Liver (tissue), 8 donors: ENCODE measurements at regions not wholly inside any gene's neighbourhood (a gene's known extent, or its start where the extent isn't known, plus 50 kb on each side); places are given as distances from the start of the nearest gene placed in this dataset.

Source experiments
- DNase-seq: peaks from one replicate; pipeline ENCODE4 v3.0.0-alpha.2; 2017; ENCODE audit warnings: low spot score
- H3K27ac ChIP-seq, 2 donors: one replicate each; pipeline ENCODE4 v1.7.0; 2013; ENCODE audit warnings: inconsistent platforms in 2 of 2, low read length in 2 of 2, control low read depth in 1 of 2, low read depth in 1 of 2, mild to moderate bottlenecking in 1 of 2
- H3K27me3 ChIP-seq, 4 donors: one replicate each; pipeline versions ENCODE4 v1.6.1 to v1.7.0; 2013; ENCODE audit warnings: low read length in 3 of 4, inconsistent platforms in 1 of 4, mild to moderate bottlenecking in 1 of 4, moderate library complexity in 1 of 4; ENCODE audit not compliant: control insufficient read depth in 4 of 4, insufficient read depth in 4 of 4
- H3K36me3 ChIP-seq, 4 donors: one replicate each; pipeline versions ENCODE4 v1.6.1 to v1.7.0; 2013; ENCODE audit warnings: low read length in 3 of 4, mild to moderate bottlenecking in 3 of 4, low read depth in 1 of 4, moderate library complexity in 1 of 4; ENCODE audit not compliant: control insufficient read depth in 4 of 4, insufficient read depth in 3 of 4
- H3K4me1 ChIP-seq, 4 donors: one replicate each; pipeline versions ENCODE4 v1.6.1 to v1.7.0; 2013; ENCODE audit warnings: low read length in 3 of 4, mild to moderate bottlenecking in 3 of 4, moderate library complexity in 1 of 4; ENCODE audit not compliant: control insufficient read depth in 4 of 4, insufficient read depth in 4 of 4
- H3K4me3 ChIP-seq, 3 donors: one replicate each; pipeline versions ENCODE4 v1.6.1 to v1.7.0; 2013; ENCODE audit warnings: low read length in 3 of 3, control low read depth in 1 of 3, low read depth in 1 of 3, mild to moderate bottlenecking in 1 of 3
- H3K9ac ChIP-seq, 2 donors: one replicate each; pipeline ENCODE4 v1.7.0; 2013; ENCODE audit warnings: low read length in 2 of 2, mild to moderate bottlenecking in 2 of 2, moderate library complexity in 2 of 2, control low read depth in 1 of 2, low read depth in 1 of 2
- H3K9me3 ChIP-seq, 4 donors: one replicate each; pipeline versions ENCODE4 v1.6.1 to v1.7.0; 2013; ENCODE audit warnings: low read length in 3 of 4; ENCODE audit not compliant: control insufficient read depth in 4 of 4
- EGR1 ChIP-seq, 2 donors: IDR thresholded peaks; 2 replicates each; pipeline ENCODE4 v1.6.1; 2016 to 2018; ENCODE audit warnings: antibody characterized with exemption in 2 of 2, low read depth in 2 of 2
- FOXA1 ChIP-seq: IDR thresholded peaks from 2 replicates; pipeline ENCODE4 v1.6.1; 2016; ENCODE audit warnings: antibody characterized with exemption
- FOXA2 ChIP-seq: IDR thresholded peaks from 2 replicates; pipeline ENCODE4 v1.6.1; 2016; ENCODE audit warnings: antibody characterized with exemption
- GABPA ChIP-seq, 2 donors: IDR thresholded peaks in 1 of 2; conservative IDR thresholded peaks in 1 of 2; 2 replicates each; pipeline ENCODE4 v1.6.1; 2016; ENCODE audit warnings: antibody characterized with exemption in 2 of 2, mild to moderate bottlenecking in 1 of 2, moderate library complexity in 1 of 2
- HNF4A ChIP-seq, 2 donors: conservative IDR thresholded peaks; 2 replicates each; pipeline ENCODE4 v1.6.1; 2016; ENCODE audit warnings: antibody characterized with exemption in 2 of 2, mild to moderate bottlenecking in 2 of 2
- HNF4G ChIP-seq: IDR thresholded peaks from 2 replicates; pipeline ENCODE4 v1.6.1; 2016; ENCODE audit warnings: antibody characterized with exemption
- JUND ChIP-seq, 2 donors: IDR thresholded peaks; 2 replicates each; pipeline ENCODE4 v1.6.1; 2016; ENCODE audit warnings: antibody characterized with exemption in 2 of 2
- NR2F2 ChIP-seq: IDR thresholded peaks from 2 replicates; pipeline ENCODE4 v1.6.1; 2016; ENCODE audit warnings: antibody characterized with exemption
- RAD21 ChIP-seq, 2 donors: IDR thresholded peaks; 2 replicates each; pipeline ENCODE4 v1.6.1; 2016; ENCODE audit warnings: antibody characterized with exemption in 2 of 2, mild to moderate bottlenecking in 2 of 2
- RXRA ChIP-seq, 2 donors: IDR thresholded peaks; 2 replicates each; pipeline ENCODE4 v1.6.1; 2017 to 2018; ENCODE audit warnings: antibody characterized with exemption in 2 of 2, mild to moderate bottlenecking in 1 of 2
- SP1 ChIP-seq: IDR thresholded peaks from 2 replicates; pipeline ENCODE4 v1.6.1; 2018; ENCODE audit warnings: antibody characterized with exemption, mild to moderate bottlenecking
- TAF1 ChIP-seq: conservative IDR thresholded peaks from 2 replicates; pipeline ENCODE4 v1.6.1; 2016; ENCODE audit warnings: antibody characterized with exemption, mild to moderate bottlenecking
- YY1 ChIP-seq: IDR thresholded peaks from 2 replicates; pipeline ENCODE4 v1.6.1; 2016; ENCODE audit warnings: antibody characterized with exemption, mild to moderate bottlenecking
- WGBS: extraction: QIAGEN DNeasy Blood & Tissue Kit; methylation state at CpG from one replicate; pipeline ENCODE4 v1.1.7; 2013; 5-methylcytosine and 5-hydroxymethylcytosine counted together
- TF ChIP-seq, protein P1 (sequence below): fragments of 150-350 bp; IDR thresholded peaks from 2 replicates; pipeline ENCODE4 v1.5.1; 2017; ENCODE audit warnings: improper control_type of control experiment, low read depth, low read length; ENCODE audit not compliant: missing input control
- TF ChIP-seq, protein P2 (sequence below): IDR thresholded peaks from 2 replicates; pipeline ENCODE4 v1.6.1; 2016; ENCODE audit warnings: antibody characterized with exemption
- TF ChIP-seq, protein P3 (sequence below): IDR thresholded peaks from 2 replicates; pipeline ENCODE4 v1.6.1; 2016; ENCODE audit warnings: antibody characterized with exemption
- TF ChIP-seq, protein P4 (sequence below): IDR thresholded peaks from 2 replicates; pipeline ENCODE4 v1.6.1; 2016; ENCODE audit warnings: antibody characterized with exemption
- TF ChIP-seq, protein P5 (sequence below): IDR thresholded peaks from 2 replicates; pipeline ENCODE4 v1.6.1; 2016; ENCODE audit warnings: antibody characterized with exemption, mild to moderate bottlenecking
- donor health status: healthy.
- donor health status: healthy.
- donor health status: healthy.
- donor health status: healthy.
- donor health status: healthy.

DNA sequence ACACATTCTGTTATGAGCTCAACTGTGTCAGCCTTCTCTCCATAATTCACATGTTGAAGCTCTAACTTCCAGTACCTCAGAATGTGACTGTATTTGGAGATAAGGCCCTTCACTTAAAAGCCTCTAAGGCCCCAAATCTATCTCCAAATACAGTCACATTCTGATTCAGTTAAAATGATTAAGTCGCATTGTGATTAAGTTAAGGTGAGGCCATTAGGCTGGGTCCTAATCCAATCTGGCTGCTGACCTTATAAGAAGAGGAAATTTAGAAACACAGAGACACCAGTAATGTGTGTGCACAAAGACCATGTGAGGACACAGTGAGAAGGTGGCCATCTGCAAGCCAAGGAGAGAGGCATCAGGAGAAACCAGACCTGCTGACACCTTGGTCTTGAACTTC lies 141.6 kb downstream of the GXYLT1 start (continued):
- TF ChIP-seq JUND (IDR thresholded peaks at IDR 0.05) (no peak), GABPA (IDR thresholded peaks at IDR 0.05 in 1 of 2, conservative IDR thresholded peaks at IDR 0.05 in 1 of 2) (no peak), HNF4A (conservative IDR thresholded peaks at IDR 0.05) (no peak), FOXA2 (no peak), TAF1 (no peak), RAD21 (IDR thresholded peaks at IDR 0.05) (no peak), EGR1 (IDR thresholded peaks at IDR 0.05; ENCODE audit: low read depth in 2 of 2) (no peak), SP1 (no peak)
- TF ChIP-seq, protein P1, sequence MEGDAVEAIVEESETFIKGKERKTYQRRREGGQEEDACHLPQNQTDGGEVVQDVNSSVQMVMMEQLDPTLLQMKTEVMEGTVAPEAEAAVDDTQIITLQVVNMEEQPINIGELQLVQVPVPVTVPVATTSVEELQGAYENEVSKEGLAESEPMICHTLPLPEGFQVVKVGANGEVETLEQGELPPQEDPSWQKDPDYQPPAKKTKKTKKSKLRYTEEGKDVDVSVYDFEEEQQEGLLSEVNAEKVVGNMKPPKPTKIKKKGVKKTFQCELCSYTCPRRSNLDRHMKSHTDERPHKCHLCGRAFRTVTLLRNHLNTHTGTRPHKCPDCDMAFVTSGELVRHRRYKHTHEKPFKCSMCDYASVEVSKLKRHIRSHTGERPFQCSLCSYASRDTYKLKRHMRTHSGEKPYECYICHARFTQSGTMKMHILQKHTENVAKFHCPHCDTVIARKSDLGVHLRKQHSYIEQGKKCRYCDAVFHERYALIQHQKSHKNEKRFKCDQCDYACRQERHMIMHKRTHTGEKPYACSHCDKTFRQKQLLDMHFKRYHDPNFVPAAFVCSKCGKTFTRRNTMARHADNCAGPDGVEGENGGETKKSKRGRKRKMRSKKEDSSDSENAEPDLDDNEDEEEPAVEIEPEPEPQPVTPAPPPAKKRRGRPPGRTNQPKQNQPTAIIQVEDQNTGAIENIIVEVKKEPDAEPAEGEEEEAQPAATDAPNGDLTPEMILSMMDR, result no peak
- TF ChIP-seq, protein P2, sequence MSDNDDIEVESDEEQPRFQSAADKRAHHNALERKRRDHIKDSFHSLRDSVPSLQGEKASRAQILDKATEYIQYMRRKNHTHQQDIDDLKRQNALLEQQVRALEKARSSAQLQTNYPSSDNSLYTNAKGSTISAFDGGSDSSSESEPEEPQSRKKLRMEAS, result no peak

DNA sequence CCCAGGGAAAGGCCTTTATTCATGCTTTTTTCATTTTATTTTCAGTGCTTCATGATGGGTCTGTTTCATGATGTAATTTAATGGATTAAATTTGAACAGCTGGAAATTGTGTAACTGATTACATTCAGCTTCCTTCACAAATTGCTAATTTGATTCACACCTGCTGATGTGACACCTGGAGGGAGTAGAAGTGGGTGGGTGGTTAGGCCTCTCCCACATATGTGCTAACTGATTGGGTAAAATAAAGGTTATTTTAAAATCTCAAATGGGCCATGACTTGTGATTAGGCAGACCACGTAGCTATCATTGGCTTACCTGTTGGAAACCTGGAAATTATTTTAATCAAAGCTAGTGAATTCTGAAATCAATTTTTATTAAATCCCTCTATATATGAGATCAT lies 142.1 kb downstream of the GXYLT1 start:
- Histone ChIP-seq H3K9ac (no peak overlapping the region), H3K27ac (no peak overlapping the region), H3K4me3 (no peak overlapping the region), H3K36me3 (no peaks in the 10 kb centered on the region), H3K4me1 (no peaks in the 10 kb centered on the region), H3K27me3 (no peaks in the 10 kb centered on the region), H3K9me3 (no peaks in the 10 kb centered on the region)
- WGBS, result 97% methylated on average over 1 of the region's 1 CpG
- TF ChIP-seq GABPA (IDR thresholded peaks at IDR 0.05 in 1 of 2, conservative IDR thresholded peaks at IDR 0.05 in 1 of 2), result no peak
- no peak for TF ChIP-seq JUND (IDR thresholded peaks at IDR 0.05)
- no peak for TF ChIP-seq HNF4G
- TF ChIP-seq SP1, result no peak
- TF ChIP-seq HNF4A (conservative IDR thresholded peaks at IDR 0.05), result no peak
- TF ChIP-seq, protein P3, sequence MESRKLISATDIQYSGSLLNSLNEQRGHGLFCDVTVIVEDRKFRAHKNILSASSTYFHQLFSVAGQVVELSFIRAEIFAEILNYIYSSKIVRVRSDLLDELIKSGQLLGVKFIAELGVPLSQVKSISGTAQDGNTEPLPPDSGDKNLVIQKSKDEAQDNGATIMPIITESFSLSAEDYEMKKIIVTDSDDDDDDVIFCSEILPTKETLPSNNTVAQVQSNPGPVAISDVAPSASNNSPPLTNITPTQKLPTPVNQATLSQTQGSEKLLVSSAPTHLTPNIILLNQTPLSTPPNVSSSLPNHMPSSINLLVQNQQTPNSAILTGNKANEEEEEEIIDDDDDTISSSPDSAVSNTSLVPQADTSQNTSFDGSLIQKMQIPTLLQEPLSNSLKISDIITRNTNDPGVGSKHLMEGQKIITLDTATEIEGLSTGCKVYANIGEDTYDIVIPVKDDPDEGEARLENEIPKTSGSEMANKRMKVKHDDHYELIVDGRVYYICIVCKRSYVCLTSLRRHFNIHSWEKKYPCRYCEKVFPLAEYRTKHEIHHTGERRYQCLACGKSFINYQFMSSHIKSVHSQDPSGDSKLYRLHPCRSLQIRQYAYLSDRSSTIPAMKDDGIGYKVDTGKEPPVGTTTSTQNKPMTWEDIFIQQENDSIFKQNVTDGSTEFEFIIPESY, result no peak
- TF ChIP-seq EGR1 (IDR thresholded peaks at IDR 0.05; ENCODE audit: low read depth in 2 of 2), result no peak
- TF ChIP-seq YY1, result no peak
- TF ChIP-seq RAD21 (IDR thresholded peaks at IDR 0.05), result no peak
- no peak for TF ChIP-seq RXRA (IDR thresholded peaks at IDR 0.05)
- TF ChIP-seq, protein P4, sequence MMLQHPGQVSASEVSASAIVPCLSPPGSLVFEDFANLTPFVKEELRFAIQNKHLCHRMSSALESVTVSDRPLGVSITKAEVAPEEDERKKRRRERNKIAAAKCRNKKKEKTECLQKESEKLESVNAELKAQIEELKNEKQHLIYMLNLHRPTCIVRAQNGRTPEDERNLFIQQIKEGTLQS, result no peak
- TF ChIP-seq FOXA1, result no peak
- TF ChIP-seq, protein P5, sequence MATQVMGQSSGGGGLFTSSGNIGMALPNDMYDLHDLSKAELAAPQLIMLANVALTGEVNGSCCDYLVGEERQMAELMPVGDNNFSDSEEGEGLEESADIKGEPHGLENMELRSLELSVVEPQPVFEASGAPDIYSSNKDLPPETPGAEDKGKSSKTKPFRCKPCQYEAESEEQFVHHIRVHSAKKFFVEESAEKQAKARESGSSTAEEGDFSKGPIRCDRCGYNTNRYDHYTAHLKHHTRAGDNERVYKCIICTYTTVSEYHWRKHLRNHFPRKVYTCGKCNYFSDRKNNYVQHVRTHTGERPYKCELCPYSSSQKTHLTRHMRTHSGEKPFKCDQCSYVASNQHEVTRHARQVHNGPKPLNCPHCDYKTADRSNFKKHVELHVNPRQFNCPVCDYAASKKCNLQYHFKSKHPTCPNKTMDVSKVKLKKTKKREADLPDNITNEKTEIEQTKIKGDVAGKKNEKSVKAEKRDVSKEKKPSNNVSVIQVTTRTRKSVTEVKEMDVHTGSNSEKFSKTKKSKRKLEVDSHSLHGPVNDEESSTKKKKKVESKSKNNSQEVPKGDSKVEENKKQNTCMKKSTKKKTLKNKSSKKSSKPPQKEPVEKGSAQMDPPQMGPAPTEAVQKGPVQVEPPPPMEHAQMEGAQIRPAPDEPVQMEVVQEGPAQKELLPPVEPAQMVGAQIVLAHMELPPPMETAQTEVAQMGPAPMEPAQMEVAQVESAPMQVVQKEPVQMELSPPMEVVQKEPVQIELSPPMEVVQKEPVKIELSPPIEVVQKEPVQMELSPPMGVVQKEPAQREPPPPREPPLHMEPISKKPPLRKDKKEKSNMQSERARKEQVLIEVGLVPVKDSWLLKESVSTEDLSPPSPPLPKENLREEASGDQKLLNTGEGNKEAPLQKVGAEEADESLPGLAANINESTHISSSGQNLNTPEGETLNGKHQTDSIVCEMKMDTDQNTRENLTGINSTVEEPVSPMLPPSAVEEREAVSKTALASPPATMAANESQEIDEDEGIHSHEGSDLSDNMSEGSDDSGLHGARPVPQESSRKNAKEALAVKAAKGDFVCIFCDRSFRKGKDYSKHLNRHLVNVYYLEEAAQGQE, result no peak
- no peak for TF ChIP-seq TAF1
- TF ChIP-seq NR2F2, result no peak
- TF ChIP-seq, protein P1, result no peak
- TF ChIP-seq, protein P2, result no peak
- TF ChIP-seq FOXA2, result no peak
- DNase-seq, result no peak
